ENCODE measurements at regions not wholly inside any gene's neighbourhood (a gene's known extent, or its start where the extent isn't known, plus 50 kb on each side); places are given as distances from the start of the nearest gene placed in this dataset.

GRCh38 chr11:45089251-45089650, 57.2 kb upstream of the PRDM11 start:
- no peak for TF ChIP-seq CTCF (IDR thresholded peaks at IDR 0.05; ENCODE audit: low read depth, low read length, poor library complexity, severe bottlenecking)
- TF ChIP-seq EZH2phosphoT487 (IDR thresholded peaks at IDR 0.05; ENCODE audit: borderline replicate concordance, low read length) = no peak

Measured in DOHH2 (cell line).